Astrocyte (in vitro differentiated cells and primary cell): ENCODE measurements at regions not wholly inside any gene's neighbourhood (a gene's known extent, or its start where the extent isn't known, plus 50 kb on each side); places are given as distances from the start of the nearest gene placed in this dataset.

Experiments
- DNase-seq: peaks from one replicate; pipeline ENCODE4 v3.0.0-alpha.2; 2010; ENCODE audit warnings: low read depth
- FAIRE-seq: peaks from 2 replicates; lab custom pipeline; 2011; peaks lifted over from hg19 to GRCh38; lab: Jason Lieb, UNC
- H2AFZ ChIP-seq: 2 replicates; pipeline ENCODE4 v1.6.0; 2012; ENCODE audit warnings: low read depth, low read length, inconsistent platforms
- H3K27ac ChIP-seq: 2 replicates; pipeline ENCODE4 v1.5.1; 2011; ENCODE audit warnings: low read depth, low read length, inconsistent platforms
- H3K27me3 ChIP-seq: 2 replicates; pipeline ENCODE4 v1.6.0; 2011; ENCODE audit warnings: low read length, inconsistent platforms; ENCODE audit not compliant: insufficient read depth
- H3K36me3 ChIP-seq: 2 replicates; pipeline ENCODE4 v1.5.1; 2011; ENCODE audit warnings: low read length, inconsistent platforms; ENCODE audit not compliant: insufficient read depth
- H3K4me1 ChIP-seq: 2 replicates; pipeline ENCODE4 v1.5.1; 2011; ENCODE audit warnings: low read length, inconsistent platforms; ENCODE audit not compliant: insufficient read depth
- H3K4me2 ChIP-seq: 2 replicates; pipeline ENCODE4 v1.6.0; 2012; ENCODE audit warnings: low read length, inconsistent platforms
- H3K4me3 ChIP-seq: 2 replicates; pipeline ENCODE4 v1.5.1; 2011; ENCODE audit warnings: low read depth, mild to moderate bottlenecking, low read length, inconsistent platforms; ENCODE audit not compliant: insufficient read depth
- H3K79me2 ChIP-seq: 2 replicates; pipeline ENCODE4 v1.6.0; 2012; ENCODE audit warnings: mild to moderate bottlenecking, low read length, inconsistent platforms; ENCODE audit not compliant: insufficient read depth
- H3K9ac ChIP-seq: 2 replicates; pipeline ENCODE4 v1.6.0; 2012; ENCODE audit warnings: mild to moderate bottlenecking, low read length, inconsistent platforms
- H3K9me3 ChIP-seq: 2 replicates; pipeline ENCODE4 v1.5.1; 2012; ENCODE audit warnings: low read depth, mild to moderate bottlenecking, low read length, inconsistent platforms; ENCODE audit not compliant: insufficient read depth
- H4K20me1 ChIP-seq: 2 replicates; pipeline ENCODE4 v1.6.0; 2012; ENCODE audit warnings: low read length, inconsistent platforms; ENCODE audit not compliant: insufficient read depth
- H3K27ac Mint-ChIP-seq: one replicate; pipeline ENCODE4 v1.8.0; 2021; ENCODE audit warnings: mild to moderate bottlenecking, mixed read lengths; ENCODE audit not compliant: unreplicated experiment
- H3K27me3 Mint-ChIP-seq: one replicate; pipeline ENCODE4 v1.8.0; 2021; ENCODE audit warnings: low read depth, mixed read lengths; ENCODE audit not compliant: unreplicated experiment
- H3K36me3 Mint-ChIP-seq: one replicate; pipeline ENCODE4 v1.8.0; 2021; ENCODE audit warnings: low read depth, mixed read lengths; ENCODE audit not compliant: unreplicated experiment
- H3K4me1 Mint-ChIP-seq: one replicate; pipeline ENCODE4 v1.8.0; 2021; ENCODE audit warnings: low read depth, mixed read lengths; ENCODE audit not compliant: unreplicated experiment
- H3K4me3 Mint-ChIP-seq: one replicate; pipeline ENCODE4 v1.8.0; 2021; ENCODE audit warnings: mild to moderate bottlenecking, moderate library complexity, mixed read lengths; ENCODE audit not compliant: unreplicated experiment
- H3K9me3 Mint-ChIP-seq: one replicate; pipeline ENCODE4 v1.8.0; 2021; ENCODE audit warnings: mild to moderate bottlenecking, mixed read lengths; ENCODE audit not compliant: unreplicated experiment
- EZH2 ChIP-seq: IDR thresholded peaks from 2 replicates; pipeline ENCODE4 v1.6.1; 2012; ENCODE audit warnings: mild to moderate bottlenecking, low read length, inconsistent platforms; ENCODE audit not compliant: insufficient read depth
- TF ChIP-seq, protein P1 (sequence below): IDR thresholded peaks from 2 replicates; pipeline ENCODE4 v1.5.1; 2011; ENCODE audit warnings: low read depth, mild to moderate bottlenecking, inconsistent platforms, low read length, moderate library complexity; ENCODE audit not compliant: insufficient read depth

DNA sequence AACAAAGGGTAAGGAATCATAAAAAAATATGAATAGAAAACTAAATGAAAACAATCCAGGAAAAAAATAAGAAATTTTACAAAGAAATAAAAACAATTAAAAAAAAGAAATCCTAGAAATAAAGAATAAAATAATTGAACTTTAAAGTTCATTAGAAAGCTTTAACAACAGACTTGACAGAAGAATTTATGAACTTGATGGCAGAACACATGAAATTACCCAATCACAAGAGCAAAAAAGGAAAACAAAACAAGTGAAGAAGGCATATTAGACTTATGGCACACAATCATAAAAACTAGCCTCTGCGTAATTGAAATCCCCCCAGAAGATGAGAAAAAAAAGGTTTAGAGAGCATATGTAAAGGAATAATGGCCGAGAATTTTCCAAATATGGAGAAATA lies 802.5 kb upstream of the B3GALT2 start:
- Histone ChIP-seq H2AFZ (no peak overlapping the region), H3K9ac (no peak overlapping the region), H3K79me2 (no peaks in the 10 kb centered on the region), H3K4me2 (no peak overlapping the region), H3K27me3 (no peaks in the 10 kb centered on the region), H3K27ac (no peak overlapping the region), H4K20me1 (no peaks in the 10 kb centered on the region), H3K9me3 (peaks cover 5% of the 10 kb centered on the region), H3K4me3 (no peak overlapping the region), H3K4me1 (no peaks in the 10 kb centered on the region), H3K36me3 (no peaks in the 10 kb centered on the region)
- TF ChIP-seq, protein P1, sequence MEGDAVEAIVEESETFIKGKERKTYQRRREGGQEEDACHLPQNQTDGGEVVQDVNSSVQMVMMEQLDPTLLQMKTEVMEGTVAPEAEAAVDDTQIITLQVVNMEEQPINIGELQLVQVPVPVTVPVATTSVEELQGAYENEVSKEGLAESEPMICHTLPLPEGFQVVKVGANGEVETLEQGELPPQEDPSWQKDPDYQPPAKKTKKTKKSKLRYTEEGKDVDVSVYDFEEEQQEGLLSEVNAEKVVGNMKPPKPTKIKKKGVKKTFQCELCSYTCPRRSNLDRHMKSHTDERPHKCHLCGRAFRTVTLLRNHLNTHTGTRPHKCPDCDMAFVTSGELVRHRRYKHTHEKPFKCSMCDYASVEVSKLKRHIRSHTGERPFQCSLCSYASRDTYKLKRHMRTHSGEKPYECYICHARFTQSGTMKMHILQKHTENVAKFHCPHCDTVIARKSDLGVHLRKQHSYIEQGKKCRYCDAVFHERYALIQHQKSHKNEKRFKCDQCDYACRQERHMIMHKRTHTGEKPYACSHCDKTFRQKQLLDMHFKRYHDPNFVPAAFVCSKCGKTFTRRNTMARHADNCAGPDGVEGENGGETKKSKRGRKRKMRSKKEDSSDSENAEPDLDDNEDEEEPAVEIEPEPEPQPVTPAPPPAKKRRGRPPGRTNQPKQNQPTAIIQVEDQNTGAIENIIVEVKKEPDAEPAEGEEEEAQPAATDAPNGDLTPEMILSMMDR: no peak
- TF ChIP-seq EZH2: no peak
- no peak for FAIRE-seq
- Mint-ChIP-seq H3K27ac (no peak overlapping the region), H3K4me1 (no peaks in the 10 kb centered on the region), H3K36me3 (no peaks in the 10 kb centered on the region), H3K4me3 (no peak overlapping the region), H3K9me3 (peaks cover 7% of the 10 kb centered on the region), H3K27me3 (no peaks in the 10 kb centered on the region)
- DNase-seq: no peak

GRCh38 chr1:193979219-193979618 lies 792.8 kb upstream of the B3GALT2 start:
- no peak for DNase-seq
- Histone ChIP-seq H4K20me1 (no peaks in the 10 kb centered on the region), H3K36me3 (no peaks in the 10 kb centered on the region), H3K27me3 (no peaks in the 10 kb centered on the region), H3K9me3 (no peaks in the 10 kb centered on the region), H3K27ac (no peak overlapping the region), H3K4me2 (no peak overlapping the region), H3K9ac (no peak overlapping the region), H2AFZ (no peak overlapping the region), H3K4me3 (no peak overlapping the region), H3K79me2 (no peaks in the 10 kb centered on the region), H3K4me1 (no peaks in the 10 kb centered on the region)
- H3K36me3 Mint-ChIP-seq: no peaks in the 10 kb centered on the region
- H3K27ac Mint-ChIP-seq: no peak overlapping the region
- H3K4me3 Mint-ChIP-seq: no peak overlapping the region
- TF ChIP-seq, protein P1: no peak
- no peak for TF ChIP-seq EZH2
- H3K4me1 Mint-ChIP-seq: no peaks in the 10 kb centered on the region
- FAIRE-seq: no peak
- H3K9me3 Mint-ChIP-seq: no peaks in the 10 kb centered on the region
- no peaks in the 10 kb centered on the region for H3K27me3 Mint-ChIP-seq

GRCh38 chr1:193974286-193974798 lies 787.9 kb upstream of the B3GALT2 start:
- Histone ChIP-seq H2AFZ (no peak overlapping the region), H3K9me3 (no peaks in the 10 kb centered on the region), H3K9ac (no peak overlapping the region), H3K27ac (no peak overlapping the region), H3K36me3 (no peaks in the 10 kb centered on the region), H3K4me1 (peaks cover 10% of the 10 kb centered on the region), H3K4me2 (no peak overlapping the region), H3K79me2 (no peaks in the 10 kb centered on the region), H4K20me1 (no peaks in the 10 kb centered on the region), H3K4me3 (no peak overlapping the region), H3K27me3 (no peaks in the 10 kb centered on the region)
- no peak for TF ChIP-seq EZH2
- TF ChIP-seq, protein P1: no peak
- Mint-ChIP-seq H3K36me3 (no peaks in the 10 kb centered on the region), H3K4me1 (peaks cover 3% of the 10 kb centered on the region), H3K4me3 (no peak overlapping the region), H3K9me3 (no peaks in the 10 kb centered on the region), H3K27ac (no peak overlapping the region), H3K27me3 (no peaks in the 10 kb centered on the region)
- FAIRE-seq: no peak
- DNase-seq: no peak
